ENCODE measurements at regions not wholly inside any gene's neighbourhood (a gene's known extent, or its start where the extent isn't known, plus 50 kb on each side); places are given as distances from the start of the nearest gene placed in this dataset.

- DNase-seq (ENCODE audit: low spot score): no peak
Observed at GRCh38 chr6:105649192-105649591, 246.3 kb upstream of the PREP start.

GRCh38 chr6:105648276-105648675, 245.4 kb upstream of the PREP start:
- peak; percentile 24 for DNase-seq (ENCODE audit: low spot score)

- no peak for DNase-seq (ENCODE audit: low spot score)
Observed at GRCh38 chr6:105646391-105646867, 243.5 kb upstream of the PREP start.

GRCh38 chr6:105645958-105646357, 243.1 kb upstream of the PREP start:
- DNase-seq (ENCODE audit: low spot score): no peak

- no peak for DNase-seq (ENCODE audit: low spot score)
Observed at GRCh38 chr6:105645156-105645555, 242.3 kb upstream of the PREP start.

- DNase-seq (ENCODE audit: low spot score): no peak
Observed at GRCh38 chr6:105644691-105645090, 241.8 kb upstream of the PREP start.

- no peak for DNase-seq (ENCODE audit: low spot score)
Observed at GRCh38 chr6:105644073-105644489, 241.2 kb upstream of the PREP start.

GRCh38 chr6:105642708-105643107, 239.8 kb upstream of the PREP start:
- DNase-seq (ENCODE audit: low spot score): no peak

- DNase-seq (ENCODE audit: low spot score): no peak
Observed at GRCh38 chr6:105641504-105641903, 238.6 kb upstream of the PREP start.

GRCh38 chr6:105639124-105639523, 236.2 kb upstream of the PREP start:
- no peak for DNase-seq (ENCODE audit: low spot score)

- DNase-seq (ENCODE audit: low spot score): no peak
Observed at GRCh38 chr6:105633814-105634213, 230.9 kb upstream of the PREP start.

GRCh38 chr6:105628156-105628860, 225.4 kb upstream of the PREP start:
- no peak for DNase-seq (ENCODE audit: low spot score)

- no peak for DNase-seq (ENCODE audit: low spot score)
Observed at GRCh38 chr6:105626295-105627158, 223.6 kb upstream of the PREP start.

GRCh38 chr6:105624021-105624420, 221.1 kb upstream of the PREP start:
- no peak for DNase-seq (ENCODE audit: low spot score)

- DNase-seq (ENCODE audit: low spot score): no peak
Observed at GRCh38 chr6:105622226-105622625, 219.3 kb upstream of the PREP start.

GRCh38 chr6:105621564-105622175, 218.8 kb upstream of the PREP start:
- DNase-seq (ENCODE audit: low spot score): no peak

GRCh38 chr6:105620878-105621277, 218.0 kb upstream of the PREP start:
- DNase-seq (ENCODE audit: low spot score): no peak

- no peak for DNase-seq (ENCODE audit: low spot score)
Observed at GRCh38 chr6:105619971-105620741, 217.3 kb upstream of the PREP start.

- DNase-seq (ENCODE audit: low spot score): no peak
Observed at GRCh38 chr6:105618247-105618646, 215.4 kb upstream of the PREP start.

- DNase-seq (ENCODE audit: low spot score): no peak
Observed at GRCh38 chr6:105616521-105616920, 213.6 kb upstream of the PREP start.

- no peak for DNase-seq (ENCODE audit: low spot score)
Observed at GRCh38 chr6:105611606-105612005, 208.7 kb upstream of the PREP start.

- no peak for DNase-seq (ENCODE audit: low spot score)
Observed at GRCh38 chr6:105609375-105609991, 206.6 kb upstream of the PREP start.
